ENCODE measurements at regions not wholly inside any gene's neighbourhood (a gene's known extent, or its start where the extent isn't known, plus 50 kb on each side); places are given as distances from the start of the nearest gene placed in this dataset.

DNA sequence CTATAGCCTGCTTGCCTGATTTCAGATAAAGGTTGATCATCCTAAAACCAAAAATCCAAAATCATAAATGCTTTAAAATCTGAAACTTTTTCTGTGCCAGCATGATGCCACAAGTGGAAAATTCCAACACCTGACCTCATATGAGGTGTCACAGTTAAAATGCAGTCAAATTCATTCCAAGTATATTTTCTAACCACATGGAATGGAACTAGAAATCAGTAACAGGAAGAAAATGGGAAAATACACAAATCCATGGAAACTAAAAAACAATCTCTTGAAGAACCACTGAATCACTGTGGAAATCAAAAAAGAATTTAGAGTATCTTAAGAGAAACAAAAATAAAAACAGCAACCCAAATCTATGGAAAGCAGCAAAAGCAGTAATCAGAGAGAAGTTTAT is 297.5 kb upstream of the COX7C start:
- no peaks in the 10 kb centered on the region for H3K4me1 Mint-ChIP-seq
- H3K27me3 Mint-ChIP-seq (ENCODE audit: low read depth): no peaks in the 10 kb centered on the region
- H3K9me3 Mint-ChIP-seq: no peaks in the 10 kb centered on the region
- CTCF ChIA-PET: no interaction called here
- no peak for DNase-seq (ENCODE audit: low spot score)
- POLR2A ChIA-PET: no interaction called here
- no peaks in the 10 kb centered on the region for H3K36me3 Mint-ChIP-seq
- H3K4me3 Mint-ChIP-seq: no peak overlapping the region
- ATAC-seq: no peak
- no peak for TF ChIP-seq GRHL2 (CRISPR knock-in tag; IDR thresholded peaks at IDR 0.05; ENCODE audit: insufficient replicate concordance, severe bottlenecking)
- TF ChIP-seq, protein P1, sequence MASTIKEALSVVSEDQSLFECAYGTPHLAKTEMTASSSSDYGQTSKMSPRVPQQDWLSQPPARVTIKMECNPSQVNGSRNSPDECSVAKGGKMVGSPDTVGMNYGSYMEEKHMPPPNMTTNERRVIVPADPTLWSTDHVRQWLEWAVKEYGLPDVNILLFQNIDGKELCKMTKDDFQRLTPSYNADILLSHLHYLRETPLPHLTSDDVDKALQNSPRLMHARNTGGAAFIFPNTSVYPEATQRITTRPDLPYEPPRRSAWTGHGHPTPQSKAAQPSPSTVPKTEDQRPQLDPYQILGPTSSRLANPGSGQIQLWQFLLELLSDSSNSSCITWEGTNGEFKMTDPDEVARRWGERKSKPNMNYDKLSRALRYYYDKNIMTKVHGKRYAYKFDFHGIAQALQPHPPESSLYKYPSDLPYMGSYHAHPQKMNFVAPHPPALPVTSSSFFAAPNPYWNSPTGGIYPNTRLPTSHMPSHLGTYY (CRISPR knock-in tag; IDR thresholded peaks at IDR 0.05): no peak
- TF ChIP-seq JUN (CRISPR knock-in tag; IDR thresholded peaks at IDR 0.05): no peak
- TF ChIP-seq OVOL2 (CRISPR knock-in tag; IDR thresholded peaks at IDR 0.05; ENCODE audit: borderline replicate concordance): no peak
- TF ChIP-seq USF2 (CRISPR knock-in tag; IDR thresholded peaks at IDR 0.05): no peak
- TF ChIP-seq TEAD1 (CRISPR knock-in tag; IDR thresholded peaks at IDR 0.05): no peak
- TF ChIP-seq NFATC4 (CRISPR knock-in tag; IDR thresholded peaks at IDR 0.05): no peak
- TF ChIP-seq ZSCAN18 (CRISPR knock-in tag; IDR thresholded peaks at IDR 0.05): no peak
- no peak overlapping the region for H3K27ac Mint-ChIP-seq

DNA sequence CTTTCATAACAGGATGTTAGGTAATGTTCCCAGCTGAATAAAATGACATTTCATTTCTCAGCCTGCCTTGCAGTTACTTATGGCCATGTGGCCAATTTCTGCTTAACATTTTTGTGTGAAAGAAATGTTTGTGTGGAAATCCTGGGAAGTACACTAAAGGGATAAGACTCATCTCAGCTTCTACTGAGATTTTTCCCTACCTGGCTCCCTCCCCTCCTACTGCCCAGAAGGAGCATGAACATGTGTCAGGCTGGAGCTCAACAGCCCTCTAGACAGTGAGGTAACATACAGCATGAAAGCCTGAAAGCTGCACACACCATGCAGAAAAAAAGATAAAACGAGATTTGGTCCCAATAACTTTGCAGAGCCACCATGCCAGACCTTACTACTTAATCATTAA is 288.4 kb upstream of the COX7C start:
- ATAC-seq (no peak), DNase-seq (ENCODE audit: low spot score) (no peak)
- no peaks in the 10 kb centered on the region for H3K27me3 Mint-ChIP-seq (ENCODE audit: low read depth)
- no peaks in the 10 kb centered on the region for H3K4me1 Mint-ChIP-seq
- no peak overlapping the region for H3K4me3 Mint-ChIP-seq
- ChIA-PET POLR2A (no interaction called here), CTCF (no interaction called here)
- peaks cover 12% of the 10 kb centered on the region for H3K9me3 Mint-ChIP-seq
- H3K36me3 Mint-ChIP-seq: no peaks in the 10 kb centered on the region
- no peak overlapping the region for H3K27ac Mint-ChIP-seq
- TF ChIP-seq USF2 (CRISPR knock-in tag; IDR thresholded peaks at IDR 0.05): no peak
- TF ChIP-seq, protein P2, sequence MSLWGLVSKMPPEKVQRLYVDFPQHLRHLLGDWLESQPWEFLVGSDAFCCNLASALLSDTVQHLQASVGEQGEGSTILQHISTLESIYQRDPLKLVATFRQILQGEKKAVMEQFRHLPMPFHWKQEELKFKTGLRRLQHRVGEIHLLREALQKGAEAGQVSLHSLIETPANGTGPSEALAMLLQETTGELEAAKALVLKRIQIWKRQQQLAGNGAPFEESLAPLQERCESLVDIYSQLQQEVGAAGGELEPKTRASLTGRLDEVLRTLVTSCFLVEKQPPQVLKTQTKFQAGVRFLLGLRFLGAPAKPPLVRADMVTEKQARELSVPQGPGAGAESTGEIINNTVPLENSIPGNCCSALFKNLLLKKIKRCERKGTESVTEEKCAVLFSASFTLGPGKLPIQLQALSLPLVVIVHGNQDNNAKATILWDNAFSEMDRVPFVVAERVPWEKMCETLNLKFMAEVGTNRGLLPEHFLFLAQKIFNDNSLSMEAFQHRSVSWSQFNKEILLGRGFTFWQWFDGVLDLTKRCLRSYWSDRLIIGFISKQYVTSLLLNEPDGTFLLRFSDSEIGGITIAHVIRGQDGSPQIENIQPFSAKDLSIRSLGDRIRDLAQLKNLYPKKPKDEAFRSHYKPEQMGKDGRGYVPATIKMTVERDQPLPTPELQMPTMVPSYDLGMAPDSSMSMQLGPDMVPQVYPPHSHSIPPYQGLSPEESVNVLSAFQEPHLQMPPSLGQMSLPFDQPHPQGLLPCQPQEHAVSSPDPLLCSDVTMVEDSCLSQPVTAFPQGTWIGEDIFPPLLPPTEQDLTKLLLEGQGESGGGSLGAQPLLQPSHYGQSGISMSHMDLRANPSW (CRISPR knock-in tag; conservative IDR thresholded peaks at IDR 0.05; ENCODE audit: low read depth): no peak
- TF ChIP-seq OVOL2 (CRISPR knock-in tag; IDR thresholded peaks at IDR 0.05; ENCODE audit: borderline replicate concordance): no peak
- TF ChIP-seq NR2C2 (CRISPR knock-in tag; IDR thresholded peaks at IDR 0.05): no peak
- TF ChIP-seq ARID4B (CRISPR knock-in tag; IDR thresholded peaks at IDR 0.05; ENCODE audit: borderline replicate concordance): no peak
- no peak for TF ChIP-seq FOXK1 (CRISPR knock-in tag; IDR thresholded peaks at IDR 0.05)
- no peak for TF ChIP-seq CREB1 (CRISPR knock-in tag; IDR thresholded peaks at IDR 0.05)
- TF ChIP-seq GRHL2 (CRISPR knock-in tag; IDR thresholded peaks at IDR 0.05; ENCODE audit: insufficient replicate concordance, severe bottlenecking): no peak
- TF ChIP-seq, protein P3, sequence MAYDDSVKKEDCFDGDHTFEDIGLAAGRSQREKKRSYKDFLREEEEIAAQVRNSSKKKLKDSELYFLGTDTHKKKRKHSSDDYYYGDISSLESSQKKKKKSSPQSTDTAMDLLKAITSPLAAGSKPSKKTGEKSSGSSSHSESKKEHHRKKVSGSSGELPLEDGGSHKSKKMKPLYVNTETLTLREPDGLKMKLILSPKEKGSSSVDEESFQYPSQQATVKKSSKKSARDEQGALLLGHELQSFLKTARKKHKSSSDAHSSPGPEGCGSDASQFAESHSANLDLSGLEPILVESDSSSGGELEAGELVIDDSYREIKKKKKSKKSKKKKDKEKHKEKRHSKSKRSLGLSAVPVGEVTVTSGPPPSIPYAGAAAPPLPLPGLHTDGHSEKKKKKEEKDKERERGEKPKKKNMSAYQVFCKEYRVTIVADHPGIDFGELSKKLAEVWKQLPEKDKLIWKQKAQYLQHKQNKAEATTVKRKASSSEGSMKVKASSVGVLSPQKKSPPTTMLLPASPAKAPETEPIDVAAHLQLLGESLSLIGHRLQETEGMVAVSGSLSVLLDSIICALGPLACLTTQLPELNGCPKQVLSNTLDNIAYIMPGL (CRISPR knock-in tag; IDR thresholded peaks at IDR 0.05): no peak
- TF ChIP-seq ZNF416 (CRISPR knock-in tag; IDR thresholded peaks at IDR 0.05): no peak
- TF ChIP-seq, protein P4, sequence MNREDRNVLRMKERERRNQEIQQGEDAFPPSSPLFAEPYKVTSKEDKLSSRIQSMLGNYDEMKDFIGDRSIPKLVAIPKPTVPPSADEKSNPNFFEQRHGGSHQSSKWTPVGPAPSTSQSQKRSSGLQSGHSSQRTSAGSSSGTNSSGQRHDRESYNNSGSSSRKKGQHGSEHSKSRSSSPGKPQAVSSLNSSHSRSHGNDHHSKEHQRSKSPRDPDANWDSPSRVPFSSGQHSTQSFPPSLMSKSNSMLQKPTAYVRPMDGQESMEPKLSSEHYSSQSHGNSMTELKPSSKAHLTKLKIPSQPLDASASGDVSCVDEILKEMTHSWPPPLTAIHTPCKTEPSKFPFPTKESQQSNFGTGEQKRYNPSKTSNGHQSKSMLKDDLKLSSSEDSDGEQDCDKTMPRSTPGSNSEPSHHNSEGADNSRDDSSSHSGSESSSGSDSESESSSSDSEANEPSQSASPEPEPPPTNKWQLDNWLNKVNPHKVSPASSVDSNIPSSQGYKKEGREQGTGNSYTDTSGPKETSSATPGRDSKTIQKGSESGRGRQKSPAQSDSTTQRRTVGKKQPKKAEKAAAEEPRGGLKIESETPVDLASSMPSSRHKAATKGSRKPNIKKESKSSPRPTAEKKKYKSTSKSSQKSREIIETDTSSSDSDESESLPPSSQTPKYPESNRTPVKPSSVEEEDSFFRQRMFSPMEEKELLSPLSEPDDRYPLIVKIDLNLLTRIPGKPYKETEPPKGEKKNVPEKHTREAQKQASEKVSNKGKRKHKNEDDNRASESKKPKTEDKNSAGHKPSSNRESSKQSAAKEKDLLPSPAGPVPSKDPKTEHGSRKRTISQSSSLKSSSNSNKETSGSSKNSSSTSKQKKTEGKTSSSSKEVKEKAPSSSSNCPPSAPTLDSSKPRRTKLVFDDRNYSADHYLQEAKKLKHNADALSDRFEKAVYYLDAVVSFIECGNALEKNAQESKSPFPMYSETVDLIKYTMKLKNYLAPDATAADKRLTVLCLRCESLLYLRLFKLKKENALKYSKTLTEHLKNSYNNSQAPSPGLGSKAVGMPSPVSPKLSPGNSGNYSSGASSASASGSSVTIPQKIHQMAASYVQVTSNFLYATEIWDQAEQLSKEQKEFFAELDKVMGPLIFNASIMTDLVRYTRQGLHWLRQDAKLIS (CRISPR knock-in tag; IDR thresholded peaks at IDR 0.05; ENCODE audit: borderline replicate concordance): no peak
- TF ChIP-seq HMGA2 (CRISPR knock-in tag; IDR thresholded peaks at IDR 0.05): no peak
